ENCODE measurements at regions not wholly inside any gene's neighbourhood (a gene's known extent, or its start where the extent isn't known, plus 50 kb on each side); places are given as distances from the start of the nearest gene placed in this dataset.

- TF ChIP-seq EP300 (IDR thresholded peaks at IDR 0.05) (no peak), CTCF (IDR thresholded peaks at IDR 0.05) (no peak), POLR2A (IDR thresholded peaks at IDR 0.05) (no peak), POLR2AphosphoS5 (IDR thresholded peaks at IDR 0.05) (no peak)
Observed at GRCh38 chr4:35052546-35052945, 1191.8 kb downstream of the ARAP2 start.
